GM19023 (cell line): ENCODE measurements at regions not wholly inside any gene's neighbourhood (a gene's known extent, or its start where the extent isn't known, plus 50 kb on each side); places are given as distances from the start of the nearest gene placed in this dataset.

Source experiments
- ATAC-seq: cut with Tn5 transposase; IDR thresholded peaks from one replicate; pipeline ENCODE4 v1.9.1; 2021; ENCODE audit warnings: mild to moderate bottlenecking, moderate library complexity; ENCODE audit not compliant: unreplicated experiment

DNA sequence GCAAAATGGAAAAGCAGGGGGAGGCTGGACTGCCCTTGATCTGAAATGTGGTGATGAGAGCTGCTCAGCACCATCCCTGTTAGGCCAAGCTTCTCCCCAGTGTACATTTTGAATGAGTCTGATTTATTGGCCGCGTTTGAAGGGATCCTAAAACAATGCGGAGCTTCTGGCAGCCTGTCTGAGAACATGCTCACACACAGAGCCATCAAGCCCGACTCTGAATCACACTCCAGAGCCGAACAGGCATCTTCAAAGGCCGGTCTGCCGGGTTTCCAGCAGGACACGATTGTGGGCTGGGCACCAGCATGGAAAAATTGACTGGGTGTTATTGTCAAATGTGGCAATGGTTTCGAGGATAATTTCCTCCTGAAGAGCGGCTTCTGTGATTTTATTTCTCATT, 235.9 kb downstream of the TFAP2C start:
- ATAC-seq, result no peak

DNA sequence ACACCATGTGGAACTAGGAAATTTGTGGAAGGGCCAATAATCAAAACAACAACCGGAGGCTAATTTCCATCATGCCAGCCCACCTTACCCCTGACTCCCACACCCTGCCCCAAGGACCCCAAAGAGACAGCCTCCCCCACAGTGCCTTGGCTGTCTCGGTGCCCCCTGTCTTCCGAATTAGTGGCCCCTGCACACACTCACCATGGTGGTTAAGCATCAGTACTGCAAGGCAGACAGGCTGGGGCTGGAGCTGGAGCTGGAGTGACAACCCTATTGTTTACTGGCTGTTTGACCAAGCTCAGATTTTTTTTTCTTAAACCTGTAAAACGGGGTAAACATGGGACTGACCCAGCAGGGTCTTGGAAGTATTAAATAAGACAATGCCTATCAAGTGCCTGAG, 238.0 kb downstream of the TFAP2C start:
- no peak for ATAC-seq

DNA sequence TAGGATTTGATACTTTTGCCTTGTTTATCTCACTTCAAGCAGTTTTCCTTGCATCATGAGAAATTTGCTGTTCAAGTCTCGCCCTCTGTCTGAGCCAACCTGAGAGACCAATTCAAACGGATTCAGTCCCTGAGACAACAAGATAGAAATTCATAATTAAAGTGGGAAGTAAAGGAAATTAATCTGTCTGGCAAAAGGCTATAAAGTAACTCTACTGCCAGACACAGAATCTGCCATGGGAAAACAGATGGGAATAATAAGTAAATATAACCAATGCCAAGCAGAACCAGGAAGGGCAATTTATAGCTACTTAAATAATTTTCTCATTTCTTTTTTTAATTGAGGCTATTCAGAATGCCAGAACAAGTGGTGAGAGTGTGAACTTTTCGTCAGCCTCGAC, 239.6 kb downstream of the TFAP2C start:
- ATAC-seq, result no peak

DNA sequence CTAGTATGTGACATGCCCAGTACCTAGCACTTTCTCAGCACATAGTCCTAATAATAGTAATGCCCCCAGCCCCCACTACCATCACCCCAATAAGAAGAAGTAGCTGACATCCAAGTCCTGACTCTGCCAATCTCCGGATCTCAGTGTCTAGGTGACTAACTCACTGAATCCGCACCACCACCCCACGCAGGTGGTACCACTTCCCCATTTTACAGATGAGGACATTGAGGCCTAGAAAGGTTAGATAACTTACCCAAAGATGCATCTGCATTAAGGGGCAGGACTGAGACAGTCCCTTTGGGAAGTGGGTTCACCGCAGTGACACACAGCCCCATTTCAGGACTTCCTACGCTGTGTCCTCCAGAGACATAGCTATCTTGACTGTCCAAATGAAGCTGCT, 241.2 kb downstream of the TFAP2C start:
- no peak for ATAC-seq

DNA sequence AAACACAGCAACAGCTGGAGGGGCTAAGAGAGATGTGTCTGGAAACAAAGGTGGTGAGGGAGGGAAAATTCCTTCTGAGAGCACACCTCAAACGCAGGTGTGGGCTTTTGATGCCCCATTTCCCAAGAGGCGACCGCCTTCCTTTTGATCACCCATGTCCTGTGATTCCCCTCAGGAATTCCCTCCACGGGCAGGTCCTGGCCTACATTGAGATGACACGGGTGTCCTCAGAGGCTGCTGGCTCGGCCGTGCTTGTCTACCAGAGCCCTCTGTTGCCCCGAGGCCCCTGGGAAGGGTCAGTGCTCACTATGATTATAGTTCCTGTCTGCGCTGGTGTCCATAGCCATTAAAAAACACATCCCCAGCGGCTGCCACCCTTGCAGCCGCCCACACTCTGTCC, 242.6 kb downstream of the TFAP2C start:
- ATAC-seq, result no peak

DNA sequence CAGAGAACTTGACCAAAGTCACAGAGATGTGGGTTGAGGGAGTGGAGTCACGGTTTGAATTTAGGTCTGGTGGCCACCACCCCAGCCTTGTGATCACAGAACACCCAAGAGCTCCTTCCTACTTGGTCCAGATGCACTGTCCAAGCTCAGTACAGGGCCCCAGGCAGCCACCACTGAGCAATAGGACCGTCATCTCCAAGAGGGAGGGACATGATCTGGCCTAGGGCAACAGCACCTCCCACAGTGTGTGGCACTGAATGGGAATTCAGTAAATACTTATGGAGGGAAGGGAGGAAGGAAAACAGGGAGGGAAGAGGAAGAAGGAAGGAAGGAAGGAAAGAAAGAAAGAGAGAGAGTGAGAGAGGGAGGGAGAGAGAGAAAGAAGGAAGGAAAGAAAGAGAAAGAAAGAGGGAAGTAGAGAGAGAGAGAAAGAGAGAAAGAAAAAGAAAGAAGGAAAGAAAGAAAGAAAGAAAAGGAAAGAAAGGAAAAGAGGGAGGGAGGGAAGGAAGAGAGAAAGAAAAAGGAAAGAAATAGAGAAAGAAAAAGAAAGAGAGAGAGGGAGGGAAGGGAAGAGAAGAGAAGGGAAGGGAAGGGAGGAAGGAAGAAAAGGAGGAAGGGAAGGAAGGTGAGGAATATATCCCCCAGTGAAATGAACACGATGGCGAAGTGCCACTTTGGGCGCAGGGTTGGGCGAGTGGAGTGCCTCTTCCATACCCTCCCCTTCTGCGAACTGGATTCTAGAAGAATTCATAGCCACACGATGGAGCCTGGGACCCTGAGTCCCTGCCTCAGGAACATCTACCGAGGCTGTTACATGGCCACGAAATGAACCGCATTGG, 243.7 kb downstream of the TFAP2C start:
- no peak for ATAC-seq

DNA sequence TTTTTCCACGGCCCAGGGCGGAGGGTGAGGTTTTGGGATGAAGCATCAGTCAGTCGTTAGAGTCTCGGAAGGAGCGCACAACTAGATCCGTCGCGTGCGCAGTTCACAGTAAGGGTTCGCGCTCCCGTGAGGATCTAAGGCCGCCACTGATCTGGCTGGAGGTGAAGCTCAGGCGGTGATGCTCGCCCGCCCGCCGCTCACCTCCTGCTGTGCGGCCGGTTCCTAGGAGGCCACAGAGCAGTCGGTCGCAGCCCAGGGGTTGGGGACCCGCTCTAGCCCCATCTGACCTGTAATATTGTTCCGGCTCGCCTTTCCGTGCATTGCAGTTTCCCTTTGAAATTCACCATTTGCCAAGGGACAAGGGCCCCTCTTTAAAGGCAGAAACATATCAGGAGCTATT, 244.7 kb downstream of the TFAP2C start:
- no peak for ATAC-seq

DNA sequence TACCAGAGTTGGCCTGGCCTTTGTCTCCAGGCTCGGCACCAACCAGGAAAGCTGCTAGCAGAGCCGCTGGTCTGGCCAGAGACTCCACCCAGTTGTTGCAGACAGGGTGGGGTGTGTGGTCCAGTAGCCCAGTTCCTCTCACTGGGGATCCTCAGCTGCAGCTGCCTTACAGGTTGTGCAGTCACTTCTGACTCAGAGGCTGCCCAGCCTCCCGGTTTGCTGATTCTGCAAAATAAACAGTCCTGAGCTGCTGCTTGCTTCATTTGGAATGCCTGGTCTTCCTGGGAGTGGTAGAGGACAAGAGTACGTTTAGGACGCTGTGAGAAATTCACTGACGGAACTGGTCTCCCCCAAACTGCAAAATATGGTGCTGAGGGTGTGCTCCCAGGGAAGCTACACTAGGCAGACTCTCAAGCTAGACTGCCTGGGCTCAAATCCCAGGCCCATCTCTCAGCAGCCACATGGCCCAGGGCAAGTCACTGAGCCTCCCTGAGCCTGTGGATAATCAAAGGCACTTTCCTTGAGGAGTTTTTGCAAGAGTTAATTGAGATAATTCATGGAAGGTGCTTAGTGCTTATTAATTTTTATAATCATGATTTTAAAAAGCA, 246.1 kb downstream of the TFAP2C start:
- ATAC-seq, result no peak

DNA sequence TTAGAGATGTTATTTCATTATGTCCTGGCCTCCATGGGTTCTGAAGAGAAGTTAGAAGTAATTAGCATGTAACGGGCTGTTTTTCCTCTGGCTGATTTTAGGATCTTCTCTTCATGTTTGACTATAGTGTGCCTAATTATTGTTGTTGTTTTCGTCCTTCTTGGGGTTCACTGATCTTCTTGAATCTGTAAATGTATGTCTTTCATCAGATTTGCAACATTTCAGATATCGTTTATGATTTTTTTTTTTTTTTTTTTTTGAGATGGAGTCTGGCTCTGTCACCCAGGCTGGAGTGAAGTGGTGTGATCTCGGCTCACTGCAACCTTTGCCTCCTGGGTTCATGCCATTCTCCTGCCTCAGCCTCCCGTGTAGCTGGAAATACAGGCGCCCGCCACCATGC, 246.7 kb downstream of the TFAP2C start:
- no peak for ATAC-seq

DNA sequence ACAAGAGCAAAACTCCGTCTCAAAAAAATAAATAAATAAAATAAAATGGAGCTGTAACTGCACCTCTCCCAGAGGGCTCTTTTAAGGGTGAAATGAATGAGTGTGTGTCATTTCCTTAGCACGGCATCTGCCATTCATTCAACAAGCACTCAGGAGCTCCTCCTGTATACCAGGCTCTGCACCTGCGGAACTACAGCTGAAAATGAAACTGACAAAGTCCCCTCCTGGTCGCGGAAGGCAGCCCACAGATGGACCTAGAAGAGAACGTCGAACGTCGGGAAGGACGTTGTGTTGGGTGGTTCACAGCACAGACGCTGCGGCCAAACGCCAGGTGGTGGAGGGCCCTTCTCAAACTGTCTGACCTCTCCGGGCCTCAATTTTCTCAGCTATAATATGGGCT, 256.4 kb downstream of the TFAP2C start:
- no peak for ATAC-seq

DNA sequence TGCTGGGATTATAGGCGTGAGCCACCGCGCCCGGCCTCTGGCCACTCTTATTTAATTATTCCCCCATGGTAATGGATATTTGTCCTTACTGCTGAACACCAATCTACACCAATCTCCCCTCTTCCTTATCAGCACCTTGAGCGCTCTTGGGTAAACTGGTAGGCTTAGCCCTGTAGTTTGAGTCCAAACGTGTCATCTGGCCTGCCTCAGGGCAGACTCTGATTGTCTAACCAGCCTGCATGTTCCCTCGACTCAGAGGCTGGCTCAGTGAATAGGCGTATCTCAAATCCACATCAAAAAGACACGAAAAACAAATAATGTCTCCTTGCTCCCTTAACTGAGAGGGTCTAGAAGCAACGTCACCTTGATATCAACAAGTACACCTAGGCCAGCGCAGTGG, 260.9 kb downstream of the TFAP2C start:
- ATAC-seq, result no peak

DNA sequence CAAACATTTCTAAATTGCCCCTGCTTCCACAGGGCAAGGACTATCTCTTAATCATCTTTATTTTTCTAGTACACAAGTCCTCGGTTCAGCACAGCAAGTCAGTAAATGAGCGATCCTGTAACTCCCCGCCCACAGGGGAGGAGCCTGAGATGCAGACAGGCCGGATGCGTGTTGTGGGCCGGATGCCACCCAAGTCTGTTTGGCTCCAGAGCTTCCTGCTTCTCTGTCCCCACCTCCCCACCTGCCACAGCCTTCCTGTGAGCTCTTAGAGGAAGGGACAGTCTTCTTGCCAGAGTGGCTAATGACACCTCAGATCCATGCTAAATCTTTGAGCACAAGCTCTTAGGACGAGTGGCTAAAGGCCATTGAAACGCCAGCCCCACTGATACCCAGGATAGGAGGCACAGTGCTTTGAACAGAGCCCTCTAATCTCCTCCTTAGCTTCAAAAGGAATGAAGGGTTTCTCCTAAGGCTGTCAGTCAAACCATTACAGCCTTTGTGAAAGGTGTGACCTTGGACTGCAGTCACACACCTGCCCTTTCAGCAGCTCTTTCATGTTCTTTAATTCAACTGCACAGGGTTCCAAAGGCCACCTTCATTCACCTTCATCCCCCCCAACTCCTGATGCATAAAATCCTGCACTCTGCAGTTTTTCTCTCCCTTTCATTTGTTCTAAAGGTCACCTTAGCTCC, 264.3 kb downstream of the TFAP2C start:
- ATAC-seq, result no peak

DNA sequence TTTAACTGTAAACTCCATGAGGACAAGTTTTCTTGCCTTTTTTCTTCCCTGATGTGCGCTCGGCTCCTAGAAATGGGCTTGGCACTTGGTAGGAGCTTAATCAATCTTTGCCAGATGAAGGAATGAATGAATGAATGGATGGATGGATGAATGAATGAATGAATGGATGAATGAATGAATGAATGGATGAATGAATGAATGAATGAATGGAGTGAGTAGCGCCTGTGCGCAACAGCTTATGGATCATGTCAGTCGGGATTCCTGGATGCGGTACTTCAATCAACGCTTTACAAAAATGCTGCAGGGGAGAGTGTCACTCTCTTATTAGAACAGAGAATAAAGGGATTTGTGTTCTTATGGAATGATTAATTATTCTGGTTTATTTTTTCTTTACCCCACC, 267.3 kb downstream of the TFAP2C start:
- ATAC-seq, result no peak

DNA sequence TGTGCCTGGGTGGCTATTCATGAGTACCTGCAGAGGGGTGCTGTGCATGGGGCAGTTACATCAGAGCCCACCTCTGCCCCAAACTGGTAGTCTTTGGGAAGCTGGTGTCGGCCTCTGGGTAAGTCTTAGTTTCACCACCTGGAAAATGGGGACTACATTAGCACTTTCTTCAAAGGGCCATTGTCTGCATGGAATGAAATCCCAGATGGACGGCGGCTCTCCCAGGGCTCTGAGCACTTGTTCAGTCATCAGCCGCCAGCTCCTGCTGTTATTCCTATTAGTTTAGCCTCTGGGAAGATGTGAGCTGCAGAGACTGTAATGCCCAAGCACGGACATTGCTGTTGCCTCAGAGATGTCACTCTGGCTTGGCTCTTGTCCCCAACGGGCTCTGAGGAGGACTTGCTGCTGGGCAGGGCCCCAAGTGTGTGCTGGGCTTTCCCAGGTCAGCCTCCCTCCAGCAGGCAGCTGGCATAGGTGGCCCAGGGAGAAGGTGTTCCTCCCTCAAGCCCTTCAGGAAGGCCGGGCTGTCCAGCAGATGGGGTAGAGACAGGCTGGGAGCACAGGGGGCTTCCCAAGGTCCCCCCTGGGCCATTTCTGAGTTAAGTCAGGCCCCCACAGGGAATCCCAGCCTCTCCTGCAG, 268.3 kb downstream of the TFAP2C start:
- ATAC-seq, result no peak

DNA sequence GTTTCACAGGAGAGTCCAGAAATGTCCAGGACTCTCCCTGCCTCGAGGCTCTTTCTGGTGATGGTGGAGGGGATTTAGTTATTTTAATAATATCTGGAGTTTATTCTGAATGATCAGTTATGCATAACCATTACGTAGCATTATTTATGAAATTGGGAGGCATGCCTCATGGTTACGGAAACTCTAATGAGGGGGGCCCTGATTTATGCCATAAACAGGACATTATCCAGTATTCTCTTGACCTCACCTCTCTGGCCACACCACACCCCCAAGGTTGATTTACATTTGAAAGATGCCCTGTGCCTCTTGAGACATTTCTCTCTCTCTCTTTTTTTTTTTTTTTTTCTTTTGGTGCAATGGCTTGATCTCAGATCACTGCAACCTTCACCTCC, 268.8 kb downstream of the TFAP2C start:
- no peak for ATAC-seq

DNA sequence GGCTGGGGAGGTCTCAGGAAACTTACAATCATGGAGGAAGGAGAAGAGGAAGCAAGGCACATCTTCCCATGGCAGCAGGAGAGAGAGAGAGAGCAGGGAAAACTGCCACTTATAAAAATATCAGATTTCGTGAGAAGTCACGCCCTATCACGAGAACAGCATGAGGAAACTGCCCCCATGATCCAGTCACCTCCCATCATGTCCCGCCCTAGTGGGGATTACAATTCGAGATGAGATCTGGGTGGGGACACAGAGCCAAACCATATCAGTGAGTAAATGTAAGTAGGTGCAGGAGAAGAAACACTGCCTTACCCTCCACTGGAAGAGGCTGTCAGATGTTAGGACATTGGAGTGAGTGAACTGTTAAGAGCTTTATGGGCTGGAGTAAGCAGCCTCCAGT, 270.4 kb downstream of the TFAP2C start:
- ATAC-seq, result no peak

DNA sequence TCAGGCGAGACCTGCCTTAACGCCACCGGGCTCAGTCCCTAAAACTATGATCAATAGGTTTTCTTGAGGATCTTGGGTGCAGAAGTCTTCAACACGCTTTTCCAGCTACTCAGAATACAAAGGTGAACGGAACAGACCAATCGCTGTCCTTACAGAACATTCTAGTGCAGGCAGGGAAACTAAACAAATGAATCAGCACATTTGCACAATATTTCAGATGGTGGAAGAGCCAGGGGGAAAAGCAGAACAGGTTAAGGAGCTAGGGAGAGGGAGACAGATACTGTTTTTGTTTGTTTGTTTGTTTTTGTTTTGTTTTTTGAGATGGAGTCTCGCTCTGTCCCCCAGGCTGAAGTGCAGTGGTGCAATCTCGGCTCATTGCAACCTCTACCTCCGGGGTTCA, 271.1 kb downstream of the TFAP2C start:
- no peak for ATAC-seq

DNA sequence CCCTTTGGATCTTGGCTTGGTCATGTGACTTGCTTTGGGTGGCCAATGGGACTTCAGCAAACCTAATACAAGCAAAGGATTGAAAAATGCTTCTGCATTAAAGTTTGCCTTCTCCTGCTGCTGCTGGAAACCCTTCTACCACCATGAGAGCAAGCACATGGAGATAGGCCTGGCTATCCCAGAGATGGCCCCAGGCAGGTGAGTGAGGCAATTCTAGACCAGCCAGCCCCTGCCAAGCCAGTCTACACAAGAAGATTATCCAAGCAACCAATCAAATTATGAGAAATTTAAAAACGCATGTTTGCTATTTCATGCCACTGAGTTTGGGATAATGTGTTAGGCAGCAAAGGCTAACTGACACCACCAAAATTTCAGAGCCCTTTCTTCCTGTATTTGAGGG, 274.3 kb downstream of the TFAP2C start:
- no peak for ATAC-seq

DNA sequence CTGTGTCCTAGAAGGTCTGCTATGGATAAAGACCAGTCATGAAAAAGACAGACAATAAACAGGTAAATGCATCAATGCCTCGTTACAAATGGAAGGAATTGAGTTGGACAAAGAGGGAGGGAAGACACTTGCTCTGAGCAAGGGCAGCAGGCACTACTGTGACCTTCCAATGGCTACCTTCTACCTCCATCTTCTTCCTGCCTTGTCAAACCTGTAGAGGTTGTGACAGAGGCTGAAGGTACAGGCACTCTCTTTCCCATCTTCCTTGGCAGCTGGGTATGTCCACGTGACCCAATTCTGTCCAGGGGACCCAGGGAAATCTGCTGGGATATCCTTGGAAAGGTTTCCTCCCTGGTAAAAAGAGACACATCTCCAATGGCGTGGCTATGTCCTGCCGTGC, 274.8 kb downstream of the TFAP2C start:
- no peak for ATAC-seq

DNA sequence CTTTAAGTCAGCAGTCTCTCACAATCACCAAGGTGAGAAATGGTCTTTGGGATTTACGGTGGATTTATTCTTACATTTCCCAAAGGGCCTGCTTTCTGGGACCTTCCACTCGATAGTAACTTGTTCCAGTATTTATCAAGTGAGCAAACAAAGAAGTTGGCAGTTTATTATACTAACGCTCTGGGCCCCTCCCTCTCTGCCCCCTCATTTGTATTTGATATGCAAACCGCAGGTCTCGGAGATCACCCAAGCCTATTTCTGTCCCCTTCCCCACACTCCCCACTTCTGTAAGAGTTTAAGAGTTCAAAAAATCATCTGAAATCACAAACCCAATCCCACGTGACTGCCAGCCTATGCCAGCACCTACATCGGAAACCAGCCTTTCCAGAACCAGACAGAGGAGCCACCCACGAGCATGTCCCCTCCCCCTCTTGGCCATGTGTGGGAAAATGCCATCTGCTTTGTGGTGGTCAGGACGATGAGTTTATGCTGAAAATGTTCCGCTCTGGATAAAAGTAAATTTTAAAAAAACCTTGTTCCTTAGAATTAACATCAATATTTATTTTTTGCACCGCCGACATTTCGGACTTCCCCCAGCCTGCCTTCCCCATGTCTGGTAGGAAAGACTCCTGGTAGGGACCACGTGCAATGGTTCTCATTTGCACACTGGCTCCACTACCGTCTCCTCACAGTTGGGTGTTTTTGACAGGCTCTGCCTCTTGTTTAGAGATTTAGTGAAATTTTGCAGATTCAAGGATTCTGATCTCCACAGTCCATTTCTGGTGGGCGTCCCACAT, 281.0 kb downstream of the TFAP2C start:
- no peak for ATAC-seq

DNA sequence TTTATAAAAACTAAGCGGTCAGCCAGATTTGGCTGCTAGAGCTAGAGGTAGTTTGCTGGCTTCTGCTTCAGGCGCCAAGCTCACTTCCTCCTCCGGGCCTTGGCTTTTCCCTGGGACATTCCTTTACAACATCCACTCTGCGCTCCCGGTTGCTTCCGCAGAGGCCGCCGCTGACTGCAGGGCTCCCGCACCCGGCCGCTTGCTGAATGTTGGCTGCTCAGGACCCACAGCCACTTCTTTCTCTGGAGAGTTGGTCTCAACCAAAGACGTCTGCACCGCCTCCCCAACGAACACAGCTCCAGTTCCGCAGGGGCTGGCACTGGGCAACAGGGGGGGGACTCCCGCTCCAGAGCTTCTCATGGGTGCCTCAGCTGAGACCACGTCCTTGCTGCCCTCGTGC, 282.8 kb downstream of the TFAP2C start:
- no peak for ATAC-seq
